GM18909 (cell line): ENCODE measurements at regions not wholly inside any gene's neighbourhood (a gene's known extent, or its start where the extent isn't known, plus 50 kb on each side); places are given as distances from the start of the nearest gene placed in this dataset.

Experiments used
- ATAC-seq: cut with Tn5 transposase; IDR thresholded peaks from one replicate; pipeline ENCODE4 v1.9.1; 2021; ENCODE audit warnings: mild to moderate bottlenecking; ENCODE audit not compliant: unreplicated experiment, poor library complexity

DNA sequence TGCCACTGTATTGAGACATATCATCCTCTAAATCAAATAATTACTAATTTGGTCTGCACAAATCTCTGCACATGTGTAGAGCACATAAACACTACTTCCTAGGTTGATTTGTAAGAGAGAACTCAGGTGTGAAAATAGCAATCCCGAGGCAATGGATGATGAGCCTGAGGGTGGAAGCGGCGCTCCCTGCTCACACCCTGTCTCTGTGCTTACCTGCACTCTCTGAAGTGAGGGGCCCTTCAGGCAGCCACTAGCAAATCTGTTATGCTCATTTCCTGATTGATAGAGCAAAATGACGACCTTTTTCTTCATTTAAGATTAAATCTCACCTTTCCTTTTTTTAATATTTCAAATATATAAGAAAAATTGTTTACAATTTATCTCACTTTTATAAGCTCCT is 1995.7 kb upstream of the AGA start:
- no peak for ATAC-seq

DNA sequence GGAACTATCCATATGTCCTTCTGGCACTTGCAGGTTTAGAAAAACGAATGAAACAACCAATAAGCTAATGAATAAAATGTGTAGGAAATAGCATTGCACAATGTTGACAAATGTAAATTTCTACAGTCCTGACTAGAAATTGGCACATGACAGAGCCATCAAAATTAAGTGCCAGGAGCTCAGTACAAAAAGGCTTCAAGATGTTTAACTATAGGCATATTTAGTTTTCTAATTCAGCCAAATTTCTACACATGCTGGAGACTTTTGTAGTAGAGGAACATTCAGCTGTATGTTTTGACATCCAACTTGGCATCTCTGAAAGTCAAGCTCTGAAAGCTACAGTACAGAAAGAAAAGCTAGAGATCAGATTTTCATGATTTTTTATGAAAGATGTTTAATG is 1999.4 kb upstream of the AGA start:
- no peak for ATAC-seq

GRCh38 chr4:179447308-179447707 is 2005.1 kb upstream of the AGA start:
- ATAC-seq = no peak

DNA sequence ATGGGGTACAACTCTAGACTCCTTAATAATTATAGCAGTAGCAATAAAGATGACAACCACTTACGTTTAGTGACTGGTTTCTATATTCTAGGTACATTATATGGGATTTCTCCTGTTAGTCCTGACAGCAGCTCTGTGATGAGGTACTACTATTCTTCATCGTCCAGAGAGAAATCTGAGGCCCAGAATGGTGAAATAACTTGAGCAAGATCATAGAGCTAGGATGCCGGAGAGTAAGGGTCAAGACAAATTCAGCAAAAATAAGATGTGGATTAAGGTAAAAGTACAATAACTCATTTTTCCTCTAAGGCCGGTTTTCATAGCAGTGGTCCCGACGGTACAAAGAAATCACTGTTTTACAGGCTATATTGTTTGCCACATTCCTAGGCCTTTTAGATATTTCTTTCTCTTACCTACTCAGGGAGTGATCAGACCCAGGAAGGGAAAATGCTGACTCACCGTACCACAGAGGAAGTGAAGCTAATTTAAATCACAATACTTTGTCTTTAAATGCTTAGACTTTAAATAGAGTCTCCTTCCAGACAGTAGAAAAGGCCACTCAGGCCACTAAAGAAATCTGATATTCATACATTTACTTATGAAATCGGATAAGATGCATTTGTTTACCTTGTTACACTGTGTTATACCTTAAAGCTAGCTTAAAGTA is 2023.0 kb upstream of the AGA start:
- no peak for ATAC-seq

DNA sequence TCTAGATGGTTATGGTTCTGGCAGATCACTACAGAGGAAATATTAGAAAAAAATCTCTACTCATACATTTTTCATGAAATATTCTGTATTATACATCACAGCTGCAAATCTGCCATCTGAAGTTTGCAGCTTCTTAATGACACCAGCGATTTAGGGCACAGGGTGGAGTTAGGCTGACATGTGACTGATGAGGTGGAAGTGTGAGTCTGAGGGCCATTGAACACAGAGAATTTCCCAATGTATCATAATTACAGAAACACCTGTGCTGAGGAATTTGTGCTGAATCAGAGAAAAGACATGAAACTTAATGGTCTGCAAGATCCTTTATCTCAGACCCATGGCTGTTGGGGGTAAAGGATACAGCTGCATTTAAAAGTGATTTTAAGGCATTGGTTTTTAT is 2025.6 kb upstream of the AGA start:
- no peak for ATAC-seq

- ATAC-seq = no peak
Observed at GRCh38 chr4:179472164-179472563, 2029.9 kb upstream of the AGA start.

DNA sequence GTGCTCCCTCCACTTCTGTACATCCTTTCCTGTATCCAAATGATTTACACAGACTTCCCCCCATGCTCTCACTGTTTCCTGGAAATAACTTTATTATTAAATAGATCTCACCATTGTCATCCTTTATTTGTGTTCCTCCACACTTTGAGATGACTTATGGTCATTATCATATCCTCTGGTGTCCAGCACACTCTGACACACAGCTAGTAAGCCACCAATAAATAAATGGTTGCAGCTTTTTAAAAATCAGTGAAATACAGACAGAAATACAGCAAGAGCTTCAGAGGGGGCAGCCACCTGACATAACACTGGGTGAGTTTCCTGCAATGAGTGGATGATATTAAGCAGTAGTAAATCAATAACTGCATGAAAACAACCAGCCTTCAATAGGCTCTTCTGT is 2036.4 kb upstream of the AGA start:
- no peak for ATAC-seq

DNA sequence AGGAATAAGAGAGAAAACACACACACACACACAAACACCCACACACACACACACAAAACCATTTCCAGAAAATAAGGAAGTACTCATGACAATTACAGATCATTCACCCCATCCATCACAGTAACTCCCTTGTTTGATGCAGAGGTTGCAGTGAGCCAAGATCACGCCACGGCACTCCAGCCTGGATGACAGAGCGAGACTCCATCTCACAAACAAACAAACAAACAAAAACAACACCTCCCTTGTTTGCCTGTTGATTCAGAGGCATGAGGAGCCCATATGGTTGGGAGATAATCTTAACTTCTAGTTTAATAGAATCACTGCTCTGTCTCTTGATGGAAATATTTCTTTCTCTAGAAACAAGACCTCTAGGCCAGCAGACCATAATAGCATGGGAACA is 2043.5 kb upstream of the AGA start:
- ATAC-seq = no peak

- ATAC-seq = no peak
Observed at GRCh38 chr4:179486570-179487335, 2044.5 kb upstream of the AGA start.

DNA sequence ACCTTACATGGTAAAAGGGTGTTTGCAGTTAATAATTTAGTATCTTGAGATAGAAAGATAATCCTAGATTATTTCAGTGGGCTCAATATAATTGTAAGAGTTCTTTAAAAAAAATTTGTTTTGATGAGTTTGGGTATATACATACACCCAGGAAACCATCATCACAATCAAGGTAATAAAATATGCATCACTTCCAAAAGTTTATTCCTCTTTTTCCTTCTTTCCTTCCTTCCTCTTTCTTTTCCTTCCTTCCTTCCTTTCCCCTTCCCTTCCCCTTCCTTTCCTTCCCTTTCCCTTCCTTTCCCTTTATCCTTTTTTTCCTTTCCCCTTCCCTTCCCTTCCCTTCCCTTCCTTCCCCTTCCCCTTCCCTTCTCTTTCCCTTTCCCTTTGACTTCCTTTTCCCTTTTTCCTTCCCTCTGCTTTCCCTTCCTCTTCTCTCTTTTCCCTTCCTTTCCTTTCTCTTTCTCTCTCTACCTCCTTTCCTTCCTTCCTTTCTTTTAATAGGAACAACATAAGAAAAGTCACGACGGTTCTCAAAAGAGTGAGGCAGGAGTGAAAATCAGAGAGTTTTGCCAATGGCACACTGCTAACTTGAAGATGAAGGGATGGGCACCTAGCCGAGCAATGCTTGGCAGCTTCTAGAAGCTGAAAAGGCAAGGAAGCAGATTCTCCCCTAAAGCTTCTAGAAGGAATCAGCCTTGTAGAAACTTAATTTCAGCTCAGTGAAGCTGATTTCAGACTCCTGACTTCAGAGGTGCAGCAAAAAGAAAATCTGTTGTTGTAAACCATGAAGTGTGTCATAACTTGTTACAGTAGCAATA is 2050.2 kb upstream of the AGA start:
- ATAC-seq = no peak

DNA sequence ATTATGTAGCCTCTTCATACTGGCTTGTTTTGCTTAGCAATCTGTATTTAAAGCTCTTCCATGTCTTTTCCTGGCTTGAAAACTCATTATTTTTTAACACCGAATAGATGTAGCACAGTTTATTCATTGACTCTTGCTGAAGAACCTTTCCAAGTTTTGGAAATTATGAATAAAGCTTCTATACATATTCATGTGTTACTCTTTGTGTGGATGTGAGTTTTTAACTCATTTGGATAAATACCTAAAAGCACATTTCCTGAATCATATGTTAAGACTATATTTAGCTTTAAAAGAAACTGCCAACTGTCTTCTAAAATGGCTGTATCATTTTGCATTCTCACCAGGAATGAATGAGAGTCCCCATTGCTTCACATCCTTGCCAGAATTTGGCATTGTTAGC is 2061.7 kb upstream of the AGA start:
- no peak for ATAC-seq

DNA sequence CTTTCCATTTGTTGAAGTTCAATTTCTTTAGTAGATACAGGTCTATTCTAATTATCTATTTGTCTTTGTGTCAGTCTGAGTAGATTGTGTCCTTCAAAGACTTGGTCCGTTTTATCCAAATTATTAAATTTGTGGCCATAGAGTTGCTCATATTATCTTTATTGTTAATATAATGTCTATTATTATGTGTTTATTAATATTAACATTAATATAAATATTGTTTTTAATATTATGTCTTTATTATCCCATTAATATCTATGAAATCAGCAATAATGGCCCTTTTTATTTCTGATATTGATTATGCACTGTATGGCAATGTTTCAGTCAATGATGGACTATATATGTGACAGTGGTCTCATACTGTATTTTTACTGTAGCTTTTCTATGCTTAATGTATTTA is 2067.3 kb upstream of the AGA start:
- ATAC-seq = no peak

- no peak for ATAC-seq
Observed at GRCh38 chr4:179521952-179522351, 2079.7 kb upstream of the AGA start.

DNA sequence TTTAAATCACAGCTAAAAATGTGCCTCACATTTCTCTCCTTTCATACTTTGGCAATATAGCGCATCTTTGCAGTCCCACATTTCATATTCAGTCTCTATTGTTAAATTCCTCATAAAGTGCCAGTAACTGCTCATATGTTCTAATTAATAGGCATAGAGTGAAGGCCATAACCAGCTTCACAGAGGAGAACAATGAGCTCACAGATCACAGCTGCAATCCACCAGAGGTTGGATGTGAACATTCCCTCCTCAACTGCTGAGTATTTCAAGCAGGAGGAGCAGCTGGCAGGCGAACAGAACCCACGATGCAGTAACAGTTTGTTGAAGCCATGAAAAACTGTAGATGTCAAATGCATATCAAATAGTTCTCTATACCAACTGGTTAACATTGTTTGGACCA is 2088.7 kb upstream of the AGA start:
- no peak for ATAC-seq

GRCh38 chr4:179536694-179537093 is 2094.5 kb upstream of the AGA start:
- ATAC-seq = no peak

DNA sequence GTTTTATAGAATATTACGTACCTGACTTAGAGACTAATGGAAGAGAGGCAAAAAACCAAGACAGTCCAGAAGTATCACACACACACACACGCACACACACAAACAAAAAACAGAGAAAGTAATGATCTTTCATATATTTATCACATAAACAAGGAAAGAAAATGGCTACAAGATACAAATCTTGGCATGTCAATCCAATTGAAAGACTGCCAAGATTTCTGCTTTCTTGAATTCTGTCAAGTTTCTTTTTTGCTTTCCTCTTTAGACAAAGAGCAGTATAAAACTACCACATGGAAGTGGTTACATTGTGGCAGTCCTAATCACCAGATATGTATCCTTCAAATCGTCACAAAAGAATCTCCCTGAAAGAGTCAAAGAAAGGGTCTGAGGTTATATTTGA is 2097.4 kb upstream of the AGA start:
- no peak for ATAC-seq

DNA sequence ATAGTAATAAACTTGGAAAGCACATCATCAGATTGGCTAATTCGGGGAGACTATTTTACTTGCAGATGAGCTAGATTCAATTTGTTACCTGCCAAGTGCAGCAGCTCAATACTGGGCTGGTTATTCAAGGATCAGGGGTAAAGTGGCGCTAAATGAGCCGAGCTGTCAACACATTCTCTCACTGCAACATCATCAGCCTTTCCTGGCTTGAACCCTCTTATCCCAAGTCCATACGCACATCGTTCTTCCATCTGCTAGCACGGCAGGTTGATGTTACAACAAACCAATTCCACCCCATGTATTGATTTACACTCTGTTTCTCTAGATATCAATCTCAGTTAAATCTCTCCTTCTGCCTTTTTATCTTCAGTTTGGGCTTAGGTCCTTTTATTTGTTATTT is 2101.5 kb upstream of the AGA start:
- ATAC-seq = no peak

GRCh38 chr4:179544496-179544895 is 2102.3 kb upstream of the AGA start:
- ATAC-seq = no peak

- ATAC-seq = no peak
Observed at GRCh38 chr4:179552131-179552530, 2109.9 kb upstream of the AGA start.

DNA sequence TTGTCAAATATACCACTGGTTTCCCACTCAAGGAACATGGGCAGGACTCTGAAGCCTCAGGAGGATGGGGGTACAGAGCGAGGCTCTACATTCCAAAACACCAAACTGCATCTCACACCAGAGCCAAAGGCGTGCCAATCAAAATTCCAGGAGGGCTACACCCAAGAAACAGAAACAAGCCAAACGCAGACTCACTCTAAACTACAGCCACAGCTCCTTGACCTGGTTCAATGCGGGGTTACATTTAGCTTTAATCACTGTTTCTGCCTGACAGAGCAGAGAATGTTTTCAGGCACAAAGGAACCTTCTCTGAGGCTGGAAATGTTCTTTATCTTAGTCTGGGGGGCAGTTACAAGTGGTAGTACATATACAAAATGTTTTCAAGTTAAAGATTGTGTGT is 2121.5 kb upstream of the AGA start:
- no peak for ATAC-seq

GRCh38 chr4:179569549-179569948 is 2127.3 kb upstream of the AGA start:
- no peak for ATAC-seq
